DMS 273 (cell line): ENCODE measurements at regions not wholly inside any gene's neighbourhood (a gene's known extent, or its start where the extent isn't known, plus 50 kb on each side); places are given as distances from the start of the nearest gene placed in this dataset.
"Not testable (repeated sequence)": the region's sequence is repeated elsewhere in the genome, so short reads cannot be mapped to it uniquely, and the experiment has no call there.

Source experiments
- DNase-seq: peaks from one replicate; lab custom pipeline; 2025; ENCODE audit not compliant: unreplicated experiment; lab: John Stamatoyannopoulos, UW

GRCh38 chr17:63171428-63172393 is 205.7 kb downstream of the TANC2 start:
- no peak for DNase-seq

GRCh38 chr17:63173450-63173849 is 207.4 kb downstream of the TANC2 start:
- DNase-seq = no peak

GRCh38 chr17:63173903-63174302 is 207.9 kb downstream of the TANC2 start:
- peak; percentile 9 for DNase-seq

- DNase-seq = no peak
Measured at GRCh38 chr17:63178530-63178929, 212.5 kb downstream of the TANC2 start.

GRCh38 chr17:63181856-63182255 is 215.8 kb downstream of the TANC2 start:
- DNase-seq = peak; percentile 8

GRCh38 chr17:63185420-63185819 is 219.4 kb downstream of the TANC2 start:
- DNase-seq = peak; percentile 10

- no peak for DNase-seq
Measured at GRCh38 chr17:63189082-63189481, 223.0 kb downstream of the TANC2 start.

- DNase-seq = no peak
Measured at GRCh38 chr17:63189930-63190329, 223.9 kb downstream of the TANC2 start.

- no peak for DNase-seq
Measured at GRCh38 chr17:63190821-63191370, 224.9 kb downstream of the TANC2 start.

- no peak for DNase-seq
Measured at GRCh38 chr17:63191610-63192009, 225.6 kb downstream of the TANC2 start.

GRCh38 chr17:63193827-63194226 is 227.8 kb downstream of the TANC2 start:
- no peak for DNase-seq

GRCh38 chr17:63196772-63197335 is 230.8 kb downstream of the TANC2 start:
- no peak for DNase-seq

GRCh38 chr17:63203652-63204051 is 237.6 kb downstream of the TANC2 start:
- DNase-seq = no peak

- no peak for DNase-seq
Measured at GRCh38 chr17:63221939-63222338, 224.2 kb downstream of the CYB561 start.

GRCh38 chr17:63222655-63223054 is 223.5 kb downstream of the CYB561 start:
- peak; percentile 21 for DNase-seq

GRCh38 chr17:63223212-63223911 is 222.7 kb downstream of the CYB561 start:
- no peak for DNase-seq

- DNase-seq = no peak
Measured at GRCh38 chr17:63224644-63225043, 221.5 kb downstream of the CYB561 start.

- DNase-seq = not testable (repeated sequence)
Measured at GRCh38 chr17:63226720-63227119, 219.4 kb downstream of the CYB561 start.

GRCh38 chr17:63231015-63231620 is 215.0 kb downstream of the CYB561 start:
- DNase-seq = not testable (repeated sequence)

GRCh38 chr17:63232565-63233310 is 213.4 kb downstream of the CYB561 start:
- no peak for DNase-seq
